ENCODE measurements at regions not wholly inside any gene's neighbourhood (a gene's known extent, or its start where the extent isn't known, plus 50 kb on each side); places are given as distances from the start of the nearest gene placed in this dataset.

DNA sequence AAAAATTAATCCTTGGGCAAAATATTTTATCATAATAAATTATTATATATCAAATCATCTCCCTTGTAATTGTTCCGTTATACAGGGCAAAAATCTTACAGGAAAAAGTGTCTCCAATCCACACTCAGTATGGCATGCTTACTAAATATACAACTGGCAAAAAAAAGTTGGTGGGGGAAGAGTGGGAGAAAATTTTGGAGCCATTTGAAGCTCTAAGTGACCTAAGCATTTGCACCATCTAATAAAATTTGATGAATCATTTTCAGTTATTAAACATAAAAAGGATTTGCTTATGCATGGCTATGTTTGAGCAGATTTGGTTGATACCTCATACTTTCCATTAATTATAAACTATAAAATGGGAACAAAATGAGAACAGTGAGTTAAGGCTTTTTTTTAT lies 68.1 kb upstream of the FAM9C start:
- DNase-seq (ENCODE audit: low spot score in 2 of 2) (no peak), FAIRE-seq (no peak)

GRCh38 chrX:13110433-13111324 lies 66.3 kb upstream of the FAM9C start:
- no peak for DNase-seq (ENCODE audit: low spot score in 2 of 2)
- no peak for FAIRE-seq

DNA sequence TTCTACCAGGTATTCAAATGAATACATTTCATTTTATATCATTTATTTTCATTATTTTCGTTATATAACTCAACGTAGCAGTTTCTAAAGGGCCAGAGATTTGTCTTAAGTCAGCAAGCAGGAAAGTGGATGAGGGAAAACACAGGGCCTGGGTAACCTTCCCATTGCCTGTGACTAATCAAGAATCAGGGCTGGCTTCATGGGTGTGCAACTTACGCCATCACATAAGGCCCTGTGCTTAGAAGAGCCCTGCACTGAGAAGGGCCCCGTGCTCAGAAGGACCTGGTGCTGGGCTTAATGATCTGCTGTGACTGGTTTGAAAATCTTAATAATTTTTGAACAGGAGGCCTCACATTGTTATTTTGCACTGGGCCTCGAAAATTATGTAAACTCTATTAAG lies 65.4 kb upstream of the FAM9C start:
- DNase-seq (ENCODE audit: low spot score in 2 of 2) (no peak), FAIRE-seq (no peak)

- no peak for DNase-seq (ENCODE audit: low spot score in 2 of 2)
- FAIRE-seq = no peak
Observed at GRCh38 chrX:13103914-13104274, 59.5 kb upstream of the FAM9C start.

DNA sequence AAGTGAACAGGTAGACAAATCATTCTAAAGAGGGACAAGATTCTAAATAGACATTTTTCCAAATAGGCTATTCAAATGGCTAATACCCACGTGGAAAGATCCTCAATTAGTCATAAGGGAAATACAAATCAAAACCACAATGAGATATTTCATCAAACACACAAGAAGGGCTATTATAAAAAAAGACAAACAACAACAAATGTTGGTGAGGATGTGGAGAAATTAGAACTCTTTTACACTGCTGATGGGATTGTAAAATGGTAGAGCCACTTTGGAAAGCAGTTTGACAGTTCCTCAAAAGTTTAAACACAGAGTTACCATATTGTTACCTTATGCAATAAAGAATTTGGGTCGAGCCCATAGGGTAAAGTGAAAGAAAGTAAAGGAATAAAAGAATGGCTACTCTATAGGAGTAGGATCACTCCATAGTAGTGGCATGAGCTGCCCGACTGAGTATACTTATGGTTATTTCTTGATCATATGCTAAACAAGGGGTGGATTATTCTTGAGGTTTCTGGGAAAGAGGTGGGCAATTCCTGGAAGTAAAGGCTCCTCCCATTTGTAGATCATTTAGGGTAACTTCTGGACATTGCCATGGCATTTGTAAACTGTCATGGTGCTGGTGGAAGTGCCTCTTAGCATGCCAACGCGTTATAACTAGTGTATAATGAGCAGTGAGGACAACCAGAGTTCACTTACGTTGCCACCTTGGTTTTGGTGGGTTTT lies 58.9 kb upstream of the FAM9C start:
- FAIRE-seq = no peak
- DNase-seq (ENCODE audit: low spot score in 2 of 2) = no peak

DNA sequence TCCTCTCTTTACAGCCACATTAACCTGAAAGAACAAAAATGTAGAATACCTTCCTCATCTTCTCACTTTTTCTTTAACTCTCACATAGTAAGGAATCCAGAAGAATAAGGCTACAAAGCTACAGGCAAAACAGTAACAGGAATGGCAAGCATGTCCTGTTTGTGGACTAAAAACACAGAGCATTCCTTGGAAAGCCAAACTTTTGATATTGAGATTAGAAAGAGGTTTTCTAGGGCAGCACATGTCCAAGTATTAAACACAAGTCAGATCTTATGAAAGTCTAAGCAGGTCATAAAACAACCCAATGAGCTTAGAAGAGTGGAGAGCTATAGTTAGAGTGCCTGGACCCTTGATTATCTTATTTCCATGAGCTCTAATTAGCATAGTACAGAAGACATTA lies 58.2 kb upstream of the FAM9C start:
- no peak for FAIRE-seq
- no peak for DNase-seq (ENCODE audit: low spot score in 2 of 2)

DNA sequence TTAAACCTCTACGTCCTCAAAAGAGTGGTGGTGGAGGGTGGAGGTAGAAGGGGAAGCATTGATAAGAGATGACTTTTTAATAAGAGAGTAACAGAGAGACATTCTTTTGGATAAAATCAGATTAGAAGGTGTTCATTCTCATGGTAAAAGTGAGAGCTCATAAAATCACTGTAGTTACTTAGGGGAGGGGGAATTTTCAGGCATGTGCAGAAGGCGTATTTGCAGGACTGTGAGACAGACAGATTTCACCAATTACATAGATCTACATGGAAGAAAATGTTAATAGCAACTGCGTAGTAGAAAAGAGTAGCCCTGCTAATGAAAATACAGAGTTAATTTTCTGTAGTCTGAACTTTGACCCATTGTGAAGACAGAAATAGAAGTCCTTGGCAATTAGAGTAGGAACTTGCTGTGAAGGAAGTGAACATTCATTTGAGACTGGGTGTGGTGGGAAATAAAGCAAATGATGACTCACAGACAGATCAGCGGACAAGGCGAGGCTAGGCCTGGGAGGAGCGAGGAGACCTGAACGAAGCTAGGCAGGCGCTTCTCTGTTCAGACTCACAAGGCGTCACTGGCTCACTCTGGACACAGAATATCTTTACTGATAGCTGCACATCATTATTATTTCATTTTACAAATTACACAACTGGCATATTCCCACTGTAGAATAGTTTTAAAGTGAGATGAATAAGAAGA lies 57.2 kb upstream of the FAM9C start:
- FAIRE-seq = no peak

DNA sequence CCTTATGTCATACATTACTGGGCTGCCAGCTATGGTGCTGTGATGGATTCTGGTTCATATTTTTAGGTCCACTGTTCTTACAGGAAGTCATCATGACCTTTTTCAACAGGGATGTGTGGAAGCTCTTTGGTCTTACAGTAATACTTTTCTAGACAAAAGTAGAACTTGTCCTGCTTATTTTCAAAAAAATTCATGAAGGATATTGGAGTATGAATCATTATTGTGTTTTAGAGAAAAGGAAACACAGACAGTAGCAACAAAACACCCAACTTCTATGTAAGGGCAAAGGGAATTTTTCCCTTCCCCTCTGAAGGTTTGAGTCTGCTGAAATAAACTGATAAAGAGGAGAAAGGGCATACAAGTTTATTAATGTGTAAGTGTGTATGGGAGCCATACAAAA lies 54.7 kb upstream of the FAM9C start:
- DNase-seq (ENCODE audit: low spot score in 2 of 2) (no peak), FAIRE-seq (no peak)

More for the DNA sequence above, 57.2 kb upstream of the FAM9C start:
- no peak for DNase-seq (ENCODE audit: low spot score in 2 of 2)

DNA sequence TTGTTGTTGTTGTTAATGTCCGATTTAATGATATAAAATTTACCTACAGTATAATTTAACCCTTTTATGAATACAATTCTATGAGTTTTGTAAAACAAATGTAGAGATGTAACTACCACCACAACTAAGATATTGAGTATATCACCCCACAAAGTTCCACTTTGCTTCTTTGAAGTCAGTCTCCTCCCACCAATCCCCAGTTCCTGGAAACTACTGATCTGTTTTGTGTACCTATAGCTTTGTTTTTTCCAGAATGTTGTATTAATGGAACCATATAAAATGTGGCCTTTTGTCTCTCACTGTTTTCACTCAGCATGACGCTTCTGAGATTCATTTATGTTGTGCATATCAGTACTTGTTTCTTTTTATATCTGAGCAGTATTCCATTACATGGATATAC lies 52.3 kb upstream of the FAM9C start:
- FAIRE-seq (no peak), DNase-seq (ENCODE audit: low spot score in 2 of 2) (no peak)

DNA sequence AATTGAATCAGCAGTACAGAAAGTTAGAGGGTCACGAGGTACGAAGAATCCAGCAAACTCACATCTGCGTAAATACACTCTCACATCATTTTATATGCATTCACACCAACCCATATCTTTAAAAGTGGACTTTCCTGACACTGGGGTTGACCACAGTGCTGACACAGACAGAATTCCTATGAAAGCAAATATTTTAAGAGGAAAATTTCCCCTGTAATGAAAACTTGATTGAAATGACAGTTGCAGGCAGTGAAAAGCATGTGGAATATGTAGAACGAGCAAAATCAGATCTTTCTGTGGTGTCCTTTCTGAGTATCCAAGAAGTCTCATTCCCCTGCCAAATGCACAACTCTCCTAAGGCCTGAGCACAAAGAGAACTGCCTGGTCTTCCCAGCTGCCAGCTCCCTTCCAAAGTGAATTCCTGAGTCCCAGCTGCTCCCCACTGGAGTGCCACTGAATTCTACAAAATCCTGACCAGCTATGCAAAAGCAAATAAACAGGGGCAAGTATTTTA lies 50.5 kb upstream of the FAM9C start:
- no peak for FAIRE-seq
- no peak for DNase-seq (ENCODE audit: low spot score in 2 of 2)

GRCh38 chrX:13094374-13094773 lies 50.0 kb upstream of the FAM9C start:
- no peak for FAIRE-seq
- DNase-seq (ENCODE audit: low spot score in 2 of 2) = no peak

Measured in frontal cortex (tissue), 3 donors.